NCI-H226 (cell line): ENCODE measurements at regions not wholly inside any gene's neighbourhood (a gene's known extent, or its start where the extent isn't known, plus 50 kb on each side); places are given as distances from the start of the nearest gene placed in this dataset.
"Not testable (repeated sequence)": the region's sequence is repeated elsewhere in the genome, so short reads cannot be mapped to it uniquely, and the experiment has no call there.

ENCODE experiments used
- DNase-seq: peaks from one replicate; pipeline ENCODE4 v3.0.0-alpha.2; 2015

DNA sequence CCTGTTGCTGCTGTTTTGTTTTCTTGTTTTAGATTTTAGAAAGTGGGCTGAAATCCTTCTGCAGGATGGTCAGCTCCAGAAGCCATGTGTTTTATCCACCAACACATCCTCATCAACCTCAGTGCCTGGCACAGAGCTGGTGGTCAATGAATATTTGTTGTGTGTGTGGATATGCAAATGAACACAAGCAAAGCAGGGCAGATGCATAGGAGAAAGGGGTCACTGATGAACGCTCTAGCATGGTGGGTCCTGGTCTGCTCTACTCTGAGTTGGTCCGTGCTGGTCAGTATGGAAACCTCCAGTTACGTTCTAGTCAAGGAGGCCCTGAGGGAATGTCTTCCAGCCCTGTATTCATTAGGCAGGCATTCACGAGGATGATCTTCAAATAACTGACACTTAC is 682.5 kb downstream of the QKI start:
- no peak for DNase-seq

- DNase-seq = no peak
Observed at GRCh38 chr6:164095056-164095455, 680.5 kb downstream of the QKI start.

DNA sequence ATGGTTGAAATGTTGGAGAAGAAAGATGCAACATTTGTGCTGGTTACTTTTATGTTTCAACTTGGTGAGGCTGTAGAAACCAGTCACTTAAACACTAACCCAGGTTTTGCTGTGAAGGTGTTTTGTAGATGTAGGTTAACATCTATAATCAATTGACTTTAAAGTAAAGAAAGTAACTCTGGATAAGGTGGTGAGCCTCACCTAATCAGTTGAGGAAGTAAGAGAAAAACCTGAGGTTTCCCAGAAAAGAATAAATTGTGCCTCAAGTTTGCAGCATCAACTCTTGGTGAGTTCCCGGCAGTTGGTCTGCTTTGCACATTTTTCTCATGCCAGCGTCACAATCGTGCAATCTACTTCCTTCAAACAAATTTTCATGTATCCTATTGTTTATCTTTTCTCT is 673.4 kb downstream of the QKI start:
- no peak for DNase-seq

DNA sequence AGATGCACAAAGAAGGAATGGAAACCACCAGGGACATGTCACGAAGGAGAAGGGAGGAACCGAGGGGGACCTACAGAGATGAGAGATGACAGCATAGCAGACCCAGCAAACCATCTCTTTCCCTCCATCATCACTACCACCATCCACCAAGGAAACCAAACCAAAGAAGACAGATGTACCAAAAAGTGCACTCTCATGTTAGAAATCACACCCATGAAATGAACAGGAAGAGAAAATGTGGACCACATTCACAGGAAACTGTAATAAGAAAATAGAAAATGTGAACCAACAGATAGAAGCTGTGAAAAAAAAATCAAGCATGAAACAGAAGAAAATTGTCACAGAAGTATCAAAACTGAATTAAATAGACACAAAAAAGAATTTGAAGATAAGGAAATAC is 672.7 kb downstream of the QKI start:
- DNase-seq = no peak

DNA sequence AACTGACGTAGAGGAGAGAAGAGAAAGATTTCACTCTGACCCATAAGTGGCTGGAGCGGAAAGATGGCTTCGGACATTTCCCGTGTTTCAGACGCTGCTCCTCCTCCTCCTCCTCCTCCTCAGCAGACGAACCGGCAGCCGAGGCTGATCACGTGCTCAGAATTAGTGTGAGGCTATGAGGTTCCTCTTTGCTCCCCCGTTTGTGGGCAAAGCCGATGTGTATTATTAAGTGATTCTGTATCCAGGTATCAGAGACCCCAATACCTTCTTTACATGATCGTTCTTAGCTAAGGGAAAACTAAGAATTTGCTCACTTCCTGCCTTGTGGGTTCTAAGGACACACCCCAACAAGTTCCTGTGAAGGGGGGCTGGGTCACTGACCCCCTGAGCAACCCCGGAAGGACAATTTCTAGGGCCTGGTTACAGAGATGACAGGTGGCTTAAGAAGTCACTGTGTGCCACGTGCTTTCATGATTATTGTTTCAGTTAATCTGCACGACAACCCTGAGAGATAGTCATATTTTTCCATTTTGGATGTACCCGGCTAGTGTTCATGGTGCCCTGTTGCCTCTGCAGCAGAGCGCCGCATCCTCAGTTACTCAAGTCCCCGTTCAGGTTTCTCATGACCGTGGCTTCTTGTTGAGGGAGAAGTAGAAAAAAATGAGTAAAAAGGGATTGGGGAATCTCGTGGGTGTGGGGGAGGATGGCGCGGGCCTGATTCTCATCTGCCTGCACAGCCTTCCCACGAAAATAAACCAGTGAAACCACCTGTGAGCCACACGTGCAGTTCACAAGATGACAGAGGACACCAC is 671.8 kb downstream of the QKI start:
- DNase-seq = no peak

DNA sequence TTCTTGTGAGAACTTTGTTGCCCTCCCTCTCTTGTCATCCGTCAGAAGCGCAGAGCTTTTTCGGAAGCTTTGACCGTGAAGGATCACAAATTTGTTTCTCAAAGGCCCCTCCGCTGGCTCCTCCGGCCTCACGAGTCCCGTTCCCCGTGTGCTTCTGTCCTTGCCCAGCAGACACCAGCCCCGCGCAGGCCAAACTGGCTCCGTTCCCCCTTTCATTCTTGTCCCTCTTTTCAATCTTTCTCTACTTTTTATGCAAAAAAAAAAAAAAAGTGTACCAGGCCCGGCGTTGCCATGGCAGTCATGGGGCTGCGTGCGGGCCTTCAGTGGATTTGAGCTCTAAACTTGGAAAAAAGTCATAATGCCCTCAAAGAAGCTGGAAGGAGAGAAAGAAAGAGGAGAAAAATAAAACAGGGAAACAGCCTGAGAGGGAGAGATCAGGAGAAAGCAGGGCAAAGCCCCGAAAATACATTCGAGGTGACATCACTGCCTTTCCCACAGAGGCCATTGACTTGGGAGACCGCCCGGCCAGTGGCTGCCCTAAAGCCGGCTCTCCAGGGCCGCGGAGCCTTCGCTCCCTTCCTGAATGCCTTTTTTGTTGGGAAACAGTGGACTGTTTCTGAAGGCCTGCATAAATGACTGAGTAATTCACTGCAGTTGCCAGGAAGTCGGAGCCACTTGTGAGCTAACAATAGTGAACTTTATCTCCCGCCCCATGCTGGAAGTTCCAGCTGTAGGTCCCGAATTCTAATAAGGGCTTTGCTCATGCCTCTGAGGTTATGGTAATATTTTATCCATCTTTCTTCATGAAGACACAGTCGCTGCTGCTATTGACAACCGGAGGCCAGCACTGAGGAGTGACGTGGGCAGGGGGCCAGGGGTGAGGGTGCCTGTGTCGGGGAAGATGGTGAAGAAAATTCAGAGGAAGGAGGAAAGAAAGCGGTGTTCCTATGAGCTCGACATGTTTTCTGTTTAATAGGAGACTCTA is 670.9 kb downstream of the QKI start:
- no peak for DNase-seq

DNA sequence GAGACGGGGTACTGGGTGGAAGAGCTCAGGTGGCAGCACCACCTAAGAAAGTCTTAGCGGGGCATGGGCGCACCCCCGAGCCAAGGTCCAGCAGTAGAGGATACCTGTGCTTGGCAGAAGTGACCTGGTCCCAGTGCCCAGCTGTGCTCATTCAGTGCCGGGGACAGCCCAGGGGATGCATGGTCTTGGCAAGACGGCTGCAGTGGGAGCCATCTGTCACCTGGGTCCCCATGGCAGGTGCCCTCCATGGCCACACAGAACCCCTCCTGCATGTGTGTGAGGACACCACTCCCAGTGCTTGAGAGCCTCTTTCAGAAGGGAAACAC is 664.7 kb downstream of the QKI start:
- no peak for DNase-seq

DNA sequence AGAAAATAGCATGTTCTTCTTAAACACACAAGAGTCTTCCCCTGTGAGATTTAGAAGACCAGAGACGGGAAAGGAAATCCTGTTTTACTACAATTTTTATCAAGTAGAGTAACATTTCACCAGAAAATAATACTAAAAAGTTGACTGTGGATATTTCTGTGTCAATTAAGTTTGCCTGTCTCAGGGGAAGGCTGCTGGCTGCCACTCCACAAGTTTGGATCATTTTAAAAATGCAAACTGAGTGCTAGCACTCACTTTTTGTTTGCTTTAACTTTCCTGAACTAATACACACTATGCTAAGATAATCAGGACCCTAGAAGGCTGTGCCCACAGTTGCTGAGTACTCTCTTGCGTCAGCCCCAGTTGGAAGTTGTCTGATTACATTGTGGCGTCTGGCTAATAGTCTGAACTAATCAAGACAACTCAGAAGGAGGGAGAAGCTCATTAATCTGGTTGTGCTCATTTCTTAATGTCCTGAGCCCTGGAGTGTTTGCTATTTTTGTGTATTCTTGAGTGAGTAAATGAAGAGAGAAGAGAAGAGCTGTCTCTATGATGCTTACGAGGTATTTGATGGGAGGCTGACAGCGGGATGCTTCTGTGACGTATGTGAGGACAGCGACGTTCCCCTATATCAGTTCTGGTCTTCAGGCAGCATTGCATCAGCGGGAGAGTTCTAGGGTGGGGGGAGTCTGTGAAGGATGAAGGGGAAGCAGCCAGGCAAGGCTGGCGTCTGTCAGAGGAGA is 664.2 kb downstream of the QKI start:
- no peak for DNase-seq

- not testable (repeated sequence) for DNase-seq
Observed at GRCh38 chr6:164076818-164077532, 662.5 kb downstream of the QKI start.

- DNase-seq = no peak
Observed at GRCh38 chr6:164075981-164076615, 661.6 kb downstream of the QKI start.

- no peak for DNase-seq
Observed at GRCh38 chr6:164072240-164072666, 657.7 kb downstream of the QKI start.

GRCh38 chr6:164069350-164069990 is 655.0 kb downstream of the QKI start:
- no peak for DNase-seq

DNA sequence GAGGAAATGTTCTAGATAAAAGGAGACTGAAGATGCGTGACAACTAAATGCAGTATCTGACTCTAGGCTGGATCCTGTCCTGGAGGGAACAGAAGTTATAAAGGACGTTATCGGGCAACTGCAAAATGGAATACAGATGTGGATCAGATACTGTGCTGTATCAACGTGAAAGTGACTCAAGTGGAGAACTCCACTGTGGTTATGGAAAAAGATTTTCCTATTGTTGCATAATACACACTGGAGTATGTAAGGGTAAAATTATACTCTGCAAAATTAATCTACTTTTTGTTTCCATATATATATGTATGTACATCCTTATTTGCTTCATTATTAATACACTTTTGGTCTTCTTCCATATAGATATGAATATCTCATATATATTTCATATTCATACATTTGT is 654.0 kb downstream of the QKI start:
- DNase-seq = no peak

- no peak for DNase-seq
Observed at GRCh38 chr6:164066766-164067165, 652.2 kb downstream of the QKI start.

- no peak for DNase-seq
Observed at GRCh38 chr6:164066335-164066734, 651.8 kb downstream of the QKI start.

DNA sequence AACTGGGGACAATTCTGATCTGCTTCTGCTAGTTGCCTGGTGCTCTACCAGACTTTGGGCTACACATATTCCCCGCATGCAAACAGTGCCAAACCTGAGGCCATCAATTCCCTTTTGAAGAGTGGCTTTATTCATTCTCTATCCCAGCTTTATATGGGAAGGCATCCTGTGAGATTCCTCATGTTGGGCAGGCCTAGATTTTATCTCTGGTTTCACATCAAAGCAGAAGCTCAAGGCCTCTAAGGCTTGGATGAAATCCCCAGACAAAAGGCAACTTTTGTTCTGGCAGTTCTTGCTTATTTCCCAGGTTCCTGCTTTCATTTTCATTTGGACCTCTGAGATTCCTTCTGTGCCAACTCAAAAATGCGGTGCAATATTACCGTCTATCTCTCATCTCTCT is 648.8 kb downstream of the QKI start:
- DNase-seq = no peak

DNA sequence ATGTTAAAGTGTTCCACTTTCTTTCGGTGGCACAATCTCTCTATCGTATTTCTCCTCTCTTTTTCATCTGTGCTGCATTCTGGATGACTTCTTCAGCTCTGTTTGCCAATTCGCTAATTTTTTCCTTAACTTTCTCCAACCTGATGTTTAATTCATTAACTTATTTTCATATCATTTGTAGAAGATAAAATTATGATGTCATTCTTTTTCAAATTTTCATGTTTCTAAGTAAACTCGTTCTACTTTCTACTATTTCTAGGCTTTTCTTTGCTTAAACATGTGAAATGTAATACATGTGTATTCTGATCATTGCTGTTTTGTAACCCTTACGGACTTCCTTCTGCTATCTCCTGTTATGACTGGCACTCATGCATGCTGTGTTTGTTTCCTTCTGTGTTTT is 648.4 kb downstream of the QKI start:
- no peak for DNase-seq

- no peak for DNase-seq
Observed at GRCh38 chr6:164057876-164058275, 643.4 kb downstream of the QKI start.

- no peak for DNase-seq
Observed at GRCh38 chr6:164051427-164051826, 636.9 kb downstream of the QKI start.

GRCh38 chr6:164049517-164049988 is 635.0 kb downstream of the QKI start:
- DNase-seq = no peak

DNA sequence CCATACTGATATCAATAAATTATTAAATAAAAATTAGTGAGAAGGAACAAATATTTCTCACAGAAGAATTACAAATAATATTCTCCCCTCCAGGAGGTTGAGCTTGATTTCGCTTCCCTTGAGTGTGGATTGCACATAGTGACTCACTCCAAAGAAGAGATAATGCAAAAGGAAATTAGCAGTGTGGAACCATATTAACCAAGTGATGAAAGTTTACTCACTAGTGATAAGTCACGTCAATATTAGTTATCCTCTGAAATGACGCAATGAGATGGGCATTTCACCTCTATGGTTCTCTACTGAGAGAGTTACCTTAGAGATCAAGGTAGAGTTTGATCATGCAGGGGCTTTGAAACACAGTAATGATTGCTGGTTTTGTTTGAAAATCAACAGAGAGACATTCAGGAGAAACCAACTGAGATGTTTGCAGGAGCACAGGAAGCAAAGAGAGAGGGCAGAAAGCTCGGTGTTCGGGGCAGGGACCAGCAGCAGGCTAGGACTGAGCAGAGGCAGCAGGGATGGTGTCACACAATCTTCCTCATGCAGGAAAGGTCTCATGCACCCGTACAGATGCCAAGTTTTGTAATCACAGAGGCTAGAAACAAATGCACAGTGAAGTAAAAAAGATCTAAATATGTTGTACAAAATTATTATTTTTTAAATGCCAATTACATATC is 634.5 kb downstream of the QKI start:
- DNase-seq = no peak
